GM19463 (cell line): ENCODE measurements at regions not wholly inside any gene's neighbourhood (a gene's known extent, or its start where the extent isn't known, plus 50 kb on each side); places are given as distances from the start of the nearest gene placed in this dataset.

ENCODE experiments used
- ATAC-seq: cut with Tn5 transposase; IDR thresholded peaks from one replicate; pipeline ENCODE4 v1.9.1; 2021; ENCODE audit warnings: mild to moderate bottlenecking, moderate library complexity; ENCODE audit not compliant: unreplicated experiment

DNA sequence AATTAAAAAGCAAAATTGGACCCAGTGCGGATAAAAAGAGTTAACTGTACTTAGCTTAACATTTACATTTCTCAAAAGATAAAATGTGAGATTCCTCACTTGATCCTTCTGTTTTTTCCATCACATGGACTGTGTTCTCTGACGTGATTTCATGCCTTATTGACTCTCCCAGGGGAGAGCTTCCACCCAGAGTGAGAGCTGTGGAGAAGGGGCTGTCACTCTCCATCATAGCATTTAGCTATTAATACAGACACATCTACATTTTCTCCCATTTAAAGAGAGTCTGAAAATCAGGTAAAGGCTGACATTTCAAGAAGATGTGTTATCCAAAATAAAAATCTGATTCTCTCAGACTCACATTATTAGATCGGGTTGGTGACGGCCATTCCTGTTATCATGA is 493.8 kb downstream of the FBXO15 start:
- ATAC-seq, result no peak

DNA sequence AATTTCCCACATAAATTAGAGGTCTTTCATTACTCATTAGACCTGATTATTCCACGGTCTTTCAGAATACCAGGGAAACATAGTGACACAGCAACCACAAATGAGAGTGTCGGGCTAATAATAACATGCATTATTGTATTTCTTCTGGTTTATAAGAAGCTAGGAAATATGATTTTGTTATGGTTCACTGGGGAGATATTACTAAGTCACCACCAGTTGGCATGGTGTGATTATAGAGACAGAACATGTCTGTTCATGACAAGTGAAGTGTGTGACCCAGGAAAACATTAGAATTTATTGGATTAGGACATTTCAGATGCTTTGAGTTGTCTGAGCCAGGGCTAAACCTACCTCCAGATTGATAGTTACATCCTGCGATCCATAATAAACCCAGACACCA is 494.4 kb downstream of the FBXO15 start:
- ATAC-seq, result no peak

DNA sequence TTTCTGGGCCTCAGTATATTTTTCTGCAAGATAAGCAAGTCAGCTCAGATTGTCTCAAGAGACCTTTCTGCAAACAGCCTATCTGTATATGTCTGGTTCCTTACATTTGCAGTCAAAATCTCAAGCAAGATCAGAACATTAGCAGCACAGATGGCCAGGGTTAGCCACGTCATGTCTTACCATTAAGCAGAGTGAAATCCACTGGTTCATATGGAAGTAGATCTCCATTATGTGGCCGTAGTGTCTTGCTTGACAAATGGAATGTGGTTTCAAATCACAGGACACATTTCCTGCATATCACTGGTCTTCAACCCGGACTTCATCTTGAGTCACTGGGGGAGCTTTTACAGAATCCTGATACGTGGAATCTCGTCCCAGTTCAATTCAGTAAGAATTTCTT is 500.2 kb downstream of the FBXO15 start:
- ATAC-seq, result no peak

DNA sequence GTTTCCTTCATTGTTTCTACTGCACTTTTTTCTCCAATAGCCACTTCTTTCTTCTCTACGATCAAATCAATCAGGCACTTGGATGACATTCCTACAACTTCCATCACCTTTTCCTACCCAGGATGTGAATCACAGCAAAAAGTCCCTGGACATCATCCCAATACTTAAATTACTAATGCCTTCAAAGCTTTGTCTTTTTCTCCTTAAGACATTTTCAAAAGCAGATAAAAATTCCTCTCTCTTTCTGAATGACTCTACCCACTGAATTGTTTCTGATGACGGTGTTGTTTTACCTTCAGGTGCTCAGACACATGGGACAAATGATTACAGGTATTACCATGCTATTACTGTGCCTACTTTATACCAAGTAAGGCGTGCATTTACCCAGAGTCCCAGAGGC is 500.9 kb downstream of the FBXO15 start:
- no peak for ATAC-seq

DNA sequence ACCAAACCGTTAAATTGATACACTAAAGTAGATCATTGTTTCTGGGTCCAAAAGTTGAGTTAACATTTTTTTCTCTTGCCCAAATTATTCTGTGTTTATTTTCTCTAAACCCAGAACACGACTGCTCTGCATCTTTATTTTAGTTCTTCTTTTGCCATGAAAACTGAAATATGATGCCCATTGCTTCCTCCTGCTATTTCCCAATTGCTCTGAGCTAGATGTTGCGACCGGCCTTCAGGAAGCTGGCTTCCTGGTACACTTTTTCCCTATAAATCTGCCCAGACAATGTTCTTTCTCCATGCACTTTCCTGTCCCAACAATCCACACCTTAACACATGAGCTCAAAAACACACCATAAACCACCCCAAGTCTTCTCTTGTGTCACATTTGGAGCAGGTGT is 501.4 kb downstream of the FBXO15 start:
- ATAC-seq, result no peak

DNA sequence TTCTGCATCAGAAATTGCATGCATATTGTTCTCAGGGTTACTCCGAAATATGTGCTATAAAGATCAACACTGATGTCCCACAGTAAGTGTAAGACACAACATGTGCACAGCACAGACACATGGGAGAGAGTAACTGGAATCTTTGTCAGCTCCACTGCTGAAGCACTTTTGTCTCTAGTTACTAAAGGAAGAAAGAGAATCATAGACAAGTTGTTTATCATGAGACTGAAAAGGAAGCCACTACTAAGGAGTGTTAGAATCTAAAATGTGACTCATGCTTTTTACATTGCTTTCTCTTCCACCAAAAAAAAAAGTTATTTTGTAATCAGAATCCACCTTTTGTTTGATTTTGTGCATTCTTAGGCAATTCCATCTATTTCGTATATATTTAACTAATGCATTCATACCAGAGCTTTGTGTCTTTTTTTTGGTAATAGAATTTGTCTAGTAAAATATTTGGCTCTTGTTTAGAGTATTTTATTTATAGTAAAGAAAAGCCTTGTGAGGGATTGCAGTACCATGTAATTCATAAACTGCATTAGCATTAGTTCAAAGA is 502.4 kb downstream of the FBXO15 start:
- no peak for ATAC-seq

DNA sequence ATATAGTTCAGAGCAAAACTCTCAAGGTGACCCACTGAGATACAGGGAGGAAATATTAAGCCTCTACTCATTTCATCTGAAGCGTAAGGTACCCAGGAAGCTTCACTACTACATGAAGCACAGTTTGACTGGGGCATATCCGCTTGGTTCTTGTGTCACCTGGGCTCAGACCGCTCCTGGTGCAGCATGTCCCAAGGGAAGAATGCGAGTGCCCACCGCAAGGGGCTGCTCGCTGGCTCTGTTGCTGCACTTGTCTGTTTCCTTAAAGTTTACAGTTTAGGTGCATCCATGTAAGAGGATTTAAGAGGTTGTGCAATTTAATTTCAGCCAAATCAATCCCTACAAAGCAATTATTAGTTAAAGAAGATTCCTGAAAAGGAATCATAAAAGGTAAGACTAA is 507.8 kb downstream of the FBXO15 start:
- ATAC-seq, result no peak

DNA sequence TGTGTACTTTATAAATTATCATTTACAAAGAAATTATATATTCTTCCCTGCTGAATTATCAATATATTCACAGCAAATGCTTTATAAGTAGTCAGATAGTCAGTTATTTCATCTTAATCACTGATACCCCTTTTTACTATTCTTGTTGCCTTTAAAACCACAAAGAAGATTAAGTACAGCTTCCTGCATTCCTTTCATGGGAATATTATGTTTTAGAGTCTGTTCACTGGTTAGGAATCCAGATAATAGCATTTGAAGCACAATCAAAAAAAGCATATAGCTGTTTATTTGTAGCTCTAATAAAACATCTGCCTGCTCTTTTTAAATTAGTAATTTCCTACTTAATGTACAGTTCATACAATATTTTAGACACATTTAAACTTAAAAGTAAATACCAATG is 508.9 kb downstream of the FBXO15 start:
- ATAC-seq, result no peak

DNA sequence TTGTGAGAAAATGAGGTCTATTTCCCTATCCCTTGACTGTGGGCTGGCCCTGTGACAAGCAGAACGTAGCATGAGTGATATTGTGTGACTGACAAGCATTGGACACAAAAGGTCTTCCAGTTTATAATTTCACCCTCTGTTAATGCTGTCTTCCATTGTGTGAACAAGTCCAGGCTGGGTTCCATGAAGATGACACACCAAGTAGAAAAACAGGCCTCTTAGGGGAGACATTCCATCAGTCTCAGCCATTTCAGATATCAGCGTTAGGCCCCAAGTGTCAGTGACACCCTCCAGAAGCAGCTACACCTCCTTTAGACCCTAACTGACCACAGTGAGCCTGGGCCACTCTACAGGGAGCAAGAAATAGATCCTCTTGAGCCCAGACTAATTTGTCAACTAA is 511.3 kb downstream of the FBXO15 start:
- ATAC-seq, result no peak

DNA sequence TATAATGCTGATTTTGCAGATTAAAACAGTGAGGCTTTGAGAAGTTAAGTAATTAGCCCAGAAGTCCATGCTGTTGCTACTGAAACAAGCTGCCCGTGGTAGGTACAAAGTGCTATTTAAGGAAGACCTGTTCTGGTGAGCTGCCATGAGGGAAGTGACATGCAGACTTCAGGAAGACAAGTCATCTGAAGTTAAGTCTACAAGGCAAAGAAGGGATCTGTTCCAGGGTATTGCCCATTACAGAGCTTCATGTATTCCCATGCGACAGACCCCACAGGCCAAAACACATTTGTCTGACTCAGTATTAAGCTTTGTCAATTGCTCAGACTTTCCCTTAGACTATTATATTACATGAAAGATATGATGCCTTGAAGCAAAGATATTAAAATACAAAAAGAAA is 520.8 kb downstream of the FBXO15 start:
- ATAC-seq, result no peak

DNA sequence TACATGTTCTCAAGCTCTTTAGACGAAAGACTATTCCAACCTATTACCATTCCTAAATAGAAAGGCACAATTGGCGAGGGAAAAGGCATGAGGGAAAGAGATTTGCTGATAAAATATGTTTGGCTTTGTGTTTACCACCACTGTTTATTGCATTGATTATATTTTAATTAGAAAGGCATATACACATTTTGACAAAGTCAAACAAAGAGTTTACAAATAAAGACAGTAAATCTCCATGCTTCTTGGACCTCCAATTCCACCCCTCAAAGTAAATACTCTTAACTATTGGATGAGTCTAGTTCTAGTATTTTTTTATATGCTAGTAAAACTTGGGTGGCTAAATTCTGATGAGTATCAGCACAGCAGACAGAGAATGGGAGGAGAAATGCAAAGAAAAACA is 521.4 kb downstream of the FBXO15 start:
- ATAC-seq, result no peak

DNA sequence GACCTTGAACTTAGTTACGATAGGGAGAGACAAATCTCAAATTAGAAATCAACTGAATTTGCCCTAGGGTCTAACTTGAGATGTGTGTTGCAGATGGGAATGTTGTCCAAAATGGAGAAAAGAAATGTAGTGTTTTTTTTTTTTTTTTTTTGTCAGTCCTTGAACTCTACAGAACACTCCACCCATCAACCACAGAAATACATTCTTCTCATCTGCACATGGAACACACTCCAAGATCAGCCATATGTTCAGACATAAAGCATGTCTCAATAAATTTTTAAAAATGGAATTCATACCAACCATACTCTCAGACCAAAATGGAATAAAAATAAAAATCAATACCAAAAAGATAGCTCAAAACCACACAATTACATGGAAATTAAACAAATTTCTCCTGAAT is 526.5 kb downstream of the FBXO15 start:
- ATAC-seq, result no peak

DNA sequence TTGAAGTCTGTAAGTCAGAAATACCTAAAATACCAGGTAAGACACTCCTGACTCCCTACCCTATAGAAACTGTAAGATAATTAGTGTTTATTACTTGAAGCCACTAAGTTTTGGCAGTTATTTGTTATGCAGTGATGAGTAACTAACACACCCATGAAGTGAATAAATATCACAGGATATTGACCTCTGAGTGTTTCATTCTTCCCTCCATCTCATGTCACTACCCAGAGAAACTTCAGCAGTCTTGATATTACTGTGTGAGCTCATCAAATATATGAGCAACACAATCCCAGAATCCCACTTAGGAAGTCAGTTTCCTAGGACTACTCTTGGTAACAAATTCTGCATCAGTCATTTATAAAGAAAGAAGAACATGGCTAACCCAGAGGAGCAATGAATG is 529.7 kb downstream of the FBXO15 start:
- no peak for ATAC-seq

DNA sequence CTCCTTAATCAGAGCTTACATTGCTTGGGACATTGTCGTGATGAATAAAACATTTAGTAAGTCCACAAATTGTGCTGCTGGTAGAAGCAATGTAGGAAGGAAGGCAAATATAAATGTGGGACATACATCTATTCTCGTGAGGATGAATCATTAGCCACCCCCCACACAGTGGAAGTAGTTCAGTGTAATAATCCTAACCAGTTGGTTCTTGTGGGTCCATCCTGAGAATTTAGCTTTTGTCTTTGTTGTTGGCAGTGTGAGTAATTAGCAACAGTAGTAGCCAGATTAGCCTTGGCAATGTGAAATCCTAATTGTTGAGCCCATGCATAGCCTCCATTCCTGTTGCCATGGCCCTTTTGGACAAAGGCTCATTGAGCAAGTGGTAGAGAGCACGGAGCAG is 532.1 kb downstream of the FBXO15 start:
- ATAC-seq, result no peak

DNA sequence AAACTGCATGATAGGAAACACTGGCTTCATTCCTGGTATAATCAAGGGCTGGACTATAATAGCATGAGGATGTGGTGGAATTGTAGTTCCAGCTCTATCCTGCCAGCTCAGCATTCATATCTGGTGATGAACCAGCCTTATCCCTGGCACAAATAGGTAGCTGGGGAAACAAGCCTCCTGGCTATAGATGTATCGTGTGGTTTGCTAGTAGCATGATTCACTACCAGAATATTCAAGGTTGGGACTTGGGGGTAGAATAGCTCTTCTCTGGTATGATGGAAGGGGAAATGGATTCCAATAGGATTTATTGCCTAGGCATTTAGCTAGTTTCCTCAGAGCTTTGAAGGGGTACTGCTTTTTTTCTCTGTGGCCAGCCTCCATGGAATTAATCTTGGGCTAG is 532.8 kb downstream of the FBXO15 start:
- ATAC-seq, result no peak

DNA sequence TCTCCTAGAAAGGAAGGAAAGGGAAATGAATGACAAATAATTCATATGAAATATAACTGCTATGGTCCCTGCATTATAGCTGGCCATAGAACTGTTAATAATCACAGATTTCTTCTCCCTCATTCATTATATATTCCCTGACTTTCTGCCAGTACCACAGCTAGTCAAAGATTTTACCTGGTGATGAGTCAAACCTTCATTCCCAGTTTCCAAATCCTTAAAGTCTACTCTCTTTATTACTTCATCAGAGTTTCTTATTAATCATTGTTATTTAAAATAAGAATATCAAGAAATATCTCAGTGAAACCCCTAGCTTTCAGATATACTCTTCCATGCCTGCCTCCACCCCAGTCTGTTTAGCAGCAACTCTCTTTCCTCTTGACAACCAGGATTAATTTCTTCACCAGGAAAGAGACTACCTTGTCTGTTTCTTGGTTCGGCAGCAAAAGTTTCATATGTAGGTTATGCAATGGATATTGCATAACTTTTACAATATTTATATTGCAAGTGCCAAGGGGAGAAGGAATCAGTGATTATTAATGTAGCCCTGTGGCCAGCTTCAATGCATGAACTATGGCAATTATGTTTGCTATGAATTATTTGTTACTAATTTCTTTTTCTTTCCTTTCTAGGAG is 533.8 kb downstream of the FBXO15 start:
- ATAC-seq, result no peak

DNA sequence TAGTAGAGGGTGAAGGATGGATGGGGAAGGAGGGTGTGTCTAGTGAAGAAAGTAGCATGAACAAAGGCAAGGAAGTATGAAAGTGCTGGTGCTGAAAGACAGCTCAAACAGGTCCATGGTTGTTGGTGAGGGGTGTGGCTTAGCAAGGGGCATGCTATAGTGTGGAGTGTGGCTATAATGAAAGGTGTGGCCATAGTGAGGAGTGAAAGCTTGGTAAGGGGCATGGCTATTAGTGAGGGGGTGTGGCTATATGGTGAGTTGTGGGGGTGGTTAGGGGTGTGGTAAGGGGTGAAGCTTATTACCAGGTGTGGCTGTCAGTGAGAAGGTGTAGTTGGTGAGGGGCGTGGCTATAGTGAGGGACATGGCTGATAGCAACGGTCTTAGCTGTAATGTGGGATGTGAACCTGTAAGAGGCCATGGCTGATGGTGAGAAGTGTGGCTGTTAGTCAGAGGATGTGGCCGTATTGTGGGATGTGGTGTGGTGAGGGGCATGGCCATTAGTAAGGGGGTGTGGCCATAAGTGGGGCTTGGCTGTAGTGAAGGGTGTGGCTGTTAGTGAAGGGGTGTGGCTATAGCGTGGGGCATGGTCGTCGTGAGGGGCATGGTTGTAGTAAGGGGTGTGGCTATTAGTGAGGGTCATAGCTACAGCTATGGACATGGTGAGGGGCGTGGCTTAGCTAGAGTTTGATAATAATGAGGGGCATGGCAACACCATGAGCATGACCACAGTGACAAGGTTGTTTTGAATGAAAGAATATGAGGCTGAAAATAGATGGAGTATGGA is 549.6 kb downstream of the FBXO15 start:
- ATAC-seq, result no peak

DNA sequence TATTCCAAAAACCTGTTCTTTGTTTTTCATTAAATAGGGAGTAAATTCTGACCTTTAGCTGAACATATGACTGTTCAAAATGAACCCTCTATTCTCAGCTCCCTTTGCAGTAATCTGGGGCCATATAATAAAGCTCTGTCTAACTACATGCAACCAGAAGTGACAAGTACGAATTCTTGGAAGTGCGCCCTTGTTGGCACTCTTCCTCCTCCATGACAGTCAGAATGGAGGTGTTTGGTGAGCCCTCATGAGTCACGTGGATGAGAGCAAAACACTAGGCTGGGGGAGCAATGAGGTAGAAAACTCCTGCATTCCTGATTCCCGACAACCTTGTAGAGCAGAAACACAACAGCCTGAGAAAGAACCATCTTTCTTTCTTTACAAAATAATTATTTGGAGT is 552.9 kb downstream of the FBXO15 start:
- ATAC-seq, result no peak

DNA sequence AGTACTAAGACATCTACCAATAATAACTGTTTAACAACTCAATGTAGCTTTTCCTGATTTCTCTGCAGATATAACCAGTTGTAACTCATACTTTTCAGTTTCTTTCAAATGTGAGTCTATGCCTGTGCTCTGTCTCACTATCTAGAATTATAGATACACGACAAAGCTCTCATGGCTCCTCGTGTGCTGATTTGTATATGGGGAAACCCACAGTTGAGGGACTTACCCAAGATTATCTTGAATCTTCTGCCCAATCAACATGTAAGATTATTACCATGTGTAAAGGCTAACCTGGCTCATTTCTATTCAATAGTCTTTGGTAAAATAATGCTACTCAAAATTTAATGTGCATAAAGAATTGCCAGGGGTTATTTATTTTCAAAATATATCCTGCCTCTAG is 554.4 kb downstream of the FBXO15 start:
- ATAC-seq, result no peak

DNA sequence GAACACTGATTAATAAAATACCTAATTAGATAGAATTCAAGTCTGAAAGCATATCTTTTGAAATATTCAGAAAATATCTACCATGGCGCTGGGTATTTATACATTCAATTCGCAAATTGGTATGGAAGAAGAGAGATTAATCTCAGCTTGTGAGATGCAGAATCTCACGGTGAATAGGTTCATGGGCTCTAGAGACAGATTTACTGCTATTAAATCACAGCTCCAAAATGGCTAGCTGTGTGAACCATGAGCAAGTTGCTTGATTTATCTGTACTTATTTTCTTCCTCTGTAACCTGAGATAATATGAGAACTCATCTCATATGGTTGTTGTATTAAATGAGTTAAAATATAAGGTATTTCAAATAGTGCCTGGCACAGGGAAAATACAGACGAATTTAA is 556.7 kb downstream of the FBXO15 start:
- ATAC-seq, result no peak

DNA sequence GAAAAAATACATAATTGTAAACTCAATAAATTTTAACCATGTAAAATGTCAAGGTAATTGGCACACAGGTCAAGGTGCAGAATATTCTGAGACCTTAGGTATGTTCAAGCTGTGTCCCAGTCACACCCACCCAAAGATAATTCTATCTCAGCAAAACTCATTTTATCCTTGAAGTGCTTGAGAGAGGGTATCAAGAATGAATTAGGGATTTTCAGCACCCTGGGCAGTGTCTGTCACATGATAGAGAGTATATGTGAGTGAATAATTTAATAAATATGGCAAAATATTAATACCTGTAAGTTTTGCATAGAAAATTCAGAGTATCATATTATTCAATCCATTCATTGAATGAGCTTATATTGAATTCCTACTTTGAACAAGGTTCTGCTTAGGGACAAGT is 567.9 kb downstream of the FBXO15 start:
- no peak for ATAC-seq

DNA sequence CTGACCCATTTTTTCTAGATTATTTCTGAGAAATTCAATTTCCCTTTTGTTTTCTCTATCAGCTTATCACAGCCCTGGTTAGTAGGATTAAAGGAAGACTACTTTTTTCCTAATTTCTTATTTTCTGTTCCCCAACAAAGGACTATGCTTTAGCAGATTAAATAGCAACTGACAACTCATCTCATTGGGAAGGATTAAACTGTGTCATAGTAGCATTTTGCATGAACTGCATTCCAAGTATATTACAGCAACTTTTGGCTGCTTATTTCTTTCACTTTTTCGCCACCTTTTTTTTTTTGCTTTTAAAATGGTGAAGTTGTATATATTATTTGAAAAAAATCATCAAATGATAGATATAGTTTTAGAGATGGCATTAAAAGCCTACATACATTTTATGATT is 570.3 kb downstream of the FBXO15 start:
- no peak for ATAC-seq
